NCI-H524 (cell line): ENCODE measurements at regions not wholly inside any gene's neighbourhood (a gene's known extent, or its start where the extent isn't known, plus 50 kb on each side); places are given as distances from the start of the nearest gene placed in this dataset.

ENCODE experiments used
- DNase-seq, 2 experiments: peaks; one replicate each; lab custom pipeline; 2025; lab: John Stamatoyannopoulos, UW

GRCh38 chr20:56174416-56174815, 74.1 kb upstream of the MC3R start:
- DNase-seq: no peak

GRCh38 chr20:56175884-56176283, 72.6 kb upstream of the MC3R start:
- DNase-seq: no peak

- DNase-seq: no peak
These were observed 70.3 kb upstream of the MC3R start for GRCh38 chr20:56178219-56178618.

GRCh38 chr20:56179051-56179450, 69.5 kb upstream of the MC3R start:
- no peak for DNase-seq

DNA sequence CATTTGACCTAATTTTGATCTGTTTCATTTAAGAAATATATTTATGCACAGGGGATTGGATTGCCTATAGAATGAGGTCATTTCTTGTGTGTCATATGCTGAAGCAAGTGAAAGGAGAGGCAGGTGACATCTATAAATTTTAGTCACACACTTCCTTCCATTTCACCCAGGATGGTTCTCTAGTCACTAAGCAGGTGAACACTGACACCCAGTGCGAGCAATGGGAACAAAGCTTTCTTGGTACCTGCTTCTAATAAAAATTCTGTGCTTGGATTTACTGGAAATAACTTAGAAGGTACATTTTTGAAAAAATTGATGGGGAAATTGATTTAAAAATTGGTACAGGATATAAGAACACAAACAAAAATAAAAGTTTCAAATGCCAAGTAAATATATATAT, 66.9 kb upstream of the MC3R start:
- no peak for DNase-seq

DNA sequence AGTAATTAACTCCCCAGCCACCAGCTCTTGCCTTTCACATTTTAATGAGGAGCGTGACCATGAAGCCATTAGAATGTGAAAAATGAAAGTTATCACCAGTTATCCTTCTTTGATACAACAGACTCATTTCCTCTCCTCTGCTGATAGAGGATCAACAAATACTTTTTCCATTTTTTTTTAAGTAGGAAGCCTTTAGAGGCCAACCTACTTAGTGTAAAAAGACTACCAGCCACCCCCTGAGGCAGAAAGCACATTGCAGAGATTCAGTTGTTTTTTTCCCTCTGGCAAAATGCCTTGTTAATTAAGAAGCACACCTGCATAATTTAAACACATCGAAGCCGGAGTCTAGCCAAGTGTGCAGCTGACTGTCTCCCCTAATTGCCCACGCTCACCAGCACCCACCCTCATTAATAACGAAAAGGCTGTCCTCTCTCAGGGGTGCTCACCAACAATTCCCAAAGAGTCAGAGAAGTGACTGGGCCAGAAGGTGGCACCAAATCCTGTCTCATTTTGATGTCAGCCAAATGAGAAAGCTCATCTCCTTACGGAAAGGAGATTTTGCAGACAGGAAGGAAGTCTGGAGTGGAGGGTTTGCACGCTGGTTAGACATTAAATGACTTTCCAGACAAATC, 60.9 kb upstream of the MC3R start:
- DNase-seq: peak in 1 of 2 experiments; percentile 11

DNA sequence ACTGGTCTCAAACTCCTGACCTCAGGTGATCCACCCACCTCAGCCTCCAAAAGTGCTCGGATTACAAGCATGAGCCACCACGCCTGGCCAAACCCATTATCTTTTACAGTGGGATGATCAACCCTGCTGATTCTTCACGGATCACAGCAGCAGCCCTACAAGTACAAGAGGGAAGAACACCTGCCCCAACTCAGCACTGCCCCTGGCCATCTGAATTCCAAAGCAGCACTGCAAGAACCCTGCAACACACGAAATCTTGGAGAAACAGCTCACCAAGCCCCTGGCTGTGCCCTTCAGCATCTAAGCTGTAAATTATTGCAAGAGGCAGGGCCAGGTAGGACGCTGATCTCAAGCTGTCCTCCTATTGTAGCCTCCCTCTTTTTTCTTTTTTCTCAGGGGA, 54.5 kb upstream of the MC3R start:
- DNase-seq: no peak

DNA sequence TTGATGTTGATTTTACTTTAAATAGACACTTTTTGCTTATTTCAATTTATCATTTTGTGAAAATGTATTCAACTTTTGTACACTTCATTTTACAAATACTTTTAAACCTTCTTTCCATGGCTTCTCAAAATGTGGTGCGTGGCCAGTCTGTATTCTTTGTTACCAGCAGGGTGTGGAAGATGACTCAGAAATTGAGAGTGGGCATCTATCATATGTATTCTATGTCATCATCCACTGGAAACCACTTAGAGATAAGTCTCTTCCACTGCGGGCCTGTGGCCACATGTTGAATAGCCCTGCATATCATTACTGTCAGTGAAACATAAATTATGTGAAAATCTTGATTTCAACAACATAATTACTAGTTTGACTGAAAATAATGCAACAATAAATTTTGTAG, 52.6 kb upstream of the MC3R start:
- no peak for DNase-seq
